GM19035 (cell line): ENCODE measurements at regions not wholly inside any gene's neighbourhood (a gene's known extent, or its start where the extent isn't known, plus 50 kb on each side); places are given as distances from the start of the nearest gene placed in this dataset.
"Not testable (repeated sequence)": the region's sequence is repeated elsewhere in the genome, so short reads cannot be mapped to it uniquely, and the experiment has no call there.

Experiments used
- ATAC-seq: cut with Tn5 transposase; IDR thresholded peaks from one replicate; pipeline ENCODE4 v1.9.1; 2021; ENCODE audit not compliant: unreplicated experiment

DNA sequence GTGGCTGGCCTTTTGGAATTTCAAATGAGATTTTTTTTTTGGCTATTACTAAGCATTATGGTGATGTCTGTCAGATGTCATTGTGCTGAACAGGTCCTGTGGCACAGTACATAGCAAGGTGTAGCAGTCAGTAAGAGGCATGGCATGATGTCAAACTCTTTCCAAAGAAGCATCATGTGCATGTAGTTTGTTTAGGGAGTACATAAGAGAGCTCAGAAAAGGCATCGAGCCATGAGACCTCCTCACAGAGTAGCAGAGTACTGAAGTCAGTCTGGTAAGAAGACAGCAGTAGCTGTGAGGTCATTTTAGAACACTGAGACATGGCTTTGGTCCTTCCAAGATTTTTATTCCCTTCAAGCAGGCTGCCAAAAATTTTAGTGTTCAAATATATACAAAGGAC lies 134.9 kb upstream of the SPRED1 start:
- no peak for ATAC-seq

DNA sequence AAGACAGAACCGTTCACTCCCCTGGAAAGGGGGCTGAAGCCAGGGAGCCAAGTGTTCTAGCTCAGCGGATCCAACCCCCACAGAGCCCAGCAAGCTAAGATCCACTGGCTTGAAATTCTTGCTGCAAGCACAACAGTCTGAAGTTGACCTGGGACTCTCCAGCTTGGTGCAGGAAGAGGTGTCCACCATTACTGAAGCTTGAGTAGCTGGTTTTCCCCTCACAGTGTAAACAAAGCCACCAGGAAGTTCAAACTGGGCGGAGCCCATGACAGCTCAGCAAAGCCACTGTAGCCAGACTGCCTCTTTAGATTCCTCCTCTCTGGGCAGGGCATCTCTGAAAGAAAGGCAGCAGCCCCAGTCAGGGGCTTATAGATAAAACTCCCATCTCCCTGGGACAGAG lies 132.8 kb upstream of the SPRED1 start:
- ATAC-seq = not testable (repeated sequence)

DNA sequence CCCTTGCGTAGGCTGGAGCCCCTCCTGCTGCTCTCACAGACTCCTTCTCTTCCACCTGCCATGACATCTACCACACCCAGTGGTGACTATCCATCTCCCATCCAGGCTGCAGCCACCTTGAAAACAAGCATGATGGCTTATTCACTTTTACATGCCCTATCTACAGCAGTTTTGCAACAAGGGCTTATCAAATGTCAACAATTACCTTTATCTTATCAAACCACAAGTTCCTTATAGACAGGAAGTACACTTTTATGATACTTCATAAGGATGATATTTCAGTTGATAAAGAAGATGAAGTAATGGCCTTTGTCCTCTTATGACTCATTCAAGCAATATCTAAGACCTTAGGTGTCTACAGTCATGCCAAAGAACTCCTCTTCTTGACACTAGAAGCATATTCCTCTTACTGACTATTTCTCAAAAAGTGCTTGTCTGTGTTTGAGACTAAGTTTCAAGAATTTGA lies 125.3 kb upstream of the SPRED1 start:
- ATAC-seq = no peak

DNA sequence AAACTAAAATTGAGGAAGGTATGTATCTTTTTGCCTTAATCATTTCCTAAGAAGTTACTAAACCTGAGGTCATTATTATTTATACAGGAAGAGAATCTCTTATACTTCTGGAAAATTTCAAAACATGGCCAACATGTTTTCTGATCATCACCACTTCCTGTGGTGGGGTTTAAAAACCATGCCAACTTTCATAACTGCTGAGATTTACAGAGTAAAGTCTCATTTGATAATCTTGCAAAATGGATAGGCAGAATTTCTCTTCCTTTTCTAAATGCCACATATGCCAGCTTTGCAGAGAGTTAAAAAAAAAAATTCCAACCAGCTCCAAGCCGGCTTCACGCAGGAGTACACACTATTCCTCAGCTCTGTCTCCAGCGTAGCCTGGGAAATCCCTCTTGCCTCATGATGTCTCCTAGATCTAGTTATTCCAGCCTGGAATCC lies 124.3 kb upstream of the SPRED1 start:
- ATAC-seq = no peak

DNA sequence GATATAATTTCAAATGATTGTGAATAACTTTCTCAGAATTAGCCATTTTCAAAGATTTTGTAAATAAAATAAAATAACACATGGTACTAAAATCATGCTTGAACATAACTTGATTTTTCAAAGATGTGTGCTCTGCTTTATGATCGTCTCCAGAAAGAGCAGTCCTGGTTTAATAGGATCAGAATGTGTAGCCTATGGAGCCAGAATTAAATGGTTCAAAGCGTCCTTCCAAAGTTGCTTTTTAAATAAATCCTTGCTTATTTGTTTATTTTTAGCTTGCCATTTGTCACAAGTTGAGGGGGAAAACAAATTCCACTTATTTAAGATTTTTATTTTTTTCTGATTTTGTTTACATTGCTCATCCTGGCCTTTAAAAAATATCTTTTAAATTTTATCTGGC lies 123.7 kb upstream of the SPRED1 start:
- no peak for ATAC-seq

DNA sequence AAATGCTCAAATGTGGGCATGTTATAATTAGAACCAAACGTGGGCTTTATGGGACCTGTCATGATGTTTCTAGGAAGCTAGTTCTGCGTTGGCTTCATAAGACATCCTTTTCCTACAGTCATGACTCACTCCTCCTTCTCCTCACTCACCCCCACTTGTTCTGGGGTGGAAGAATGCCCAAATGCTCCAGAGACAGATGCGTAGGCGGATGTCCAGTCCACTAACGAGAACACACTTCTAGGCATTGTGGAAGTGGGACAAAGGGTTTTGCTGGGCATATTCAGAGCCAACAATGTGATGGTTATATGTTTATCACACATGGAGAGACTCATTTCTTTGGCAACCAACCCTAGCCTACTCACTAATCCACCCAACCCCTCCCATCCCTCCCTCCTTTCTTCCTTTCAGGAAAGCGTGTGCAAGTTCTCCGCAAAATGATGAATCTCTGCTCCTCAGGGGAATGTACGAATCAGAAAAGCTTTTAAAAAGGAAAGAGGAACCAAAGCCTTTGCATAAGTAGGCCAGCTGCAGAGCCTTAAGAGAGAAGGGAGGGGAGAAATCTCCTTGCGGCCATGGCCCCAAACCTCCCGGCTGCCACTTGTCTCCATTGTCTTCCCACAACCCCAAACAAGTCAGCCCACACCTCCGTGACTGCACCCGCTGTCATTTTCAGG lies 123.0 kb upstream of the SPRED1 start:
- peak; percentile 74 for ATAC-seq

DNA sequence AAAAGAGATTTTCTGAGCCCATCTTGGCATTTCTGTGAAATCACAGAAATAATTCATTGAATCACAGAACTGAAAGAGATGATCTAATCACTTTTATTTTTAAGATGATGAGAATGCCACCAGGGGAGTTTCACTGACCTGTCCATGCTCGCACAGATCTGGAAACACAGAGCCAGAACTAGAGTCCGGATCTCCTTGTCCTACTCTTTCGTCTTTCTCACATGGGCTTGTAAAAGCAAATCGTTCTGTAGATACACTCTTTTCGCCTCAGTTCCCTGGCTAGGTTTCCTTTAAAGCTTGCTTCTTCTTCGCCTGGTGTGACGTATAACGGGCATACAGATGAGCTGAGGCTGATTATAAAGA lies 122.5 kb upstream of the SPRED1 start:
- peak; percentile 41 for ATAC-seq

DNA sequence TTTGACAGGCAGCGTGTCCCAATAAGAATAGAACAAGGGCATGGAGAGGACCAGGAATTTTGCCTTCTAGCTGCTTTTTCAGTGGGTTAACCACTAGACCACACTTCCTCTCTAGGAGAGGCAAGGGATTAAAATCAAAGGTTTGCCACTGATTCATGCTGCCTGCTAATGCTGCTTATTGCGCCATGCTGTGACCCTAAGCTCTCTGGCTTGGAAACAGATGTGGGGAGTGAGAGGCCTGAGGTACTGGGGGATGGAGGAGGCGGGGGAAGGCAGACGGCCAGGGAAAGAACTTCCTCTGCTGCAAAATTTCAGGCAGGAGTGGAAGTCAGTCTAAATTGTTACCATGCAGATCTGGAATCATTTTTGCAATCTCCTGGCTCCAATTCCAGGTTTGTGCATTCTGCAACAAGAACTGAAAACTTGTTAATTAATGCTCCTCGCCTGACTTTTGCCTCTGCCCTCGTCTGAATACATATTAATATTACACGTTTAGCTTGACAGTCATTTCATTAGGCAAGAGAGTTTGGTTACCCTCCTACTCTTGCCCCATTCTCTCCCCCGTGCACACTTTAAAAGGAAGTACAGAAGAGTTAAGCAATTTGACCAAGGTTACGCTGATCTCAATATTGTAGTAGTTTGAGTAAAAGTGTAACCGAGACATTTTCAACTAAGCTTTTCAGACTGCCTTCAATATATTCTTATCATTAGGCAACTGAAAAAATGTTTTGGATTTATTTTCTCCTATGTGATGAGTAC lies 121.7 kb upstream of the SPRED1 start:
- ATAC-seq = peak; percentile 55

DNA sequence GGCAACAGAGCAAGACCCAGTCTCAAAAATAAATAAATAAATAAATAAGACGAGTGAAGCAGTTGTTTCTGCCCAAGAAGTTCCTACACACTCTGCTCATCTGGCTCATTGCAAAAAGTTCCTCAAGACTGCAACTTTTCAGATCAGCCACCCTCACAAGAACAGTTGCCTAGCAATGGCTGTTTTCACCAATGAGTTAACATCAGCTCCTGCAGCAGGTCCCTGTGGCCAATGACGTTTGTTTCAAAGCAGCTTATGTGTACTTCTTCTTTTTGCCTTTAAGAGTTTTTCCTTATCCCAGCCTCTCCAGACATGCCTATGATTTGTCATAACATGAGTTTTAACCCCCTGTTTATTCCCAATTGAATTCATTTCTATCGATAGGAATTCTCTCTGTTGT lies 118.4 kb upstream of the SPRED1 start:
- no peak for ATAC-seq

DNA sequence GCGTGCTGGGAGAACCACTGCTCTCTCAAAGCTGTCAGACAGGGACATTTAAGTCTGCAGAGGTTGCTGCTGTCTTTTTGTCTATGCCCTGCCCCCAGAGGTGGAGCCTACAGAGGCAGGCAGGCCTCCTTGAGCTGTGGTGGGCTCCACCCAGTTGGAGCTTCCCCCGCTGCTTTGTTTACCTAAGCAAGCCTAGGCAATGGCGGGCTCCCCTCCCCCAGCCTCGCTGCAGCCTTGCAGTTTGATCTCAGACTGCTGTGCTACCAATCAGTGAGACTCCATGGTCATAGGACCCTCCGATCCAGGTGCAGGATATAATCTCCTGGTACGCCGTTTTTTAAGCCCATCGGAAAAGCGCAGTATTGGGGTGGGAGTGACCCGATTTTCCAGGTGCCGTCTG lies 110.4 kb upstream of the SPRED1 start:
- ATAC-seq = not testable (repeated sequence)

DNA sequence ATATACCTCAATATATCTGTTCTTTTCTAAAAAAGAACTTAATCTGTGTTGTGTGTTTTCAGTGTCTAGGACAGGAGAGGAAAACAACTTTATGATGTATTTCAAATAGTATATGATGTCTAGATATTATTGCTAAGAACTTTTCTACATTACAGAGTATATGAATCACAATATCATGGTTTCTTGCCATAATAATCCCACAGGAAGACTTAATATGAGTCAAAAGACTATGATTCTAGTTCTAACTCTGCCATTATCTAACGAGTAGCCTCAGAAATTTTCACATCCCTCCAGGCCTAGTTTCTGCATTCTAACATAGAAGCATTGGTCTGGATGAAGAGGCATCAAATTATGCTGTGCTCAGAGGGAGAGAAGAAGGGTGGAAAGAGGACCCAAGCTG lies 107.7 kb upstream of the SPRED1 start:
- ATAC-seq = no peak

DNA sequence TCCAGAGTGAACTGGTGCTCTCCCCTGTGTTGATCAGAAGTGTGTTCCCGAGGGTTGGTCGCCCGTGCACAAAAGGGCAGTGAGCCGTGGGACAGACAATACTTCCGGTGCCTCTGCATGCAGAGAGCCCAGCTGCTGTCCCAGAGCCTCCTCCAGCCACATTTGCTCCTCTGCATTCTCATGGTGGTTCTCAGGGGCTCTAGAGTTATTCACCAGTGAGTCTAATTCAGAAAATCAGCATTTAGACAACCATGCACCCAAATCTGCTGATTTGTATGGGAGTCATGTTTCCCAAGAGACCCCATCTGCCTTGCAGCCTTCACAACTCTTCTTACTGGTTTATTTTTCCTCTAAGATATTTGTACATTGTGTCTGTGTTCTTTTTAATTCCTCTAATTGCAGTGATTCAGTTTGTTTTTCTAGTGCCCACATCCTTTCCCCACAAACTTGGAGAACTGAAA lies 107.0 kb upstream of the SPRED1 start:
- no peak for ATAC-seq

DNA sequence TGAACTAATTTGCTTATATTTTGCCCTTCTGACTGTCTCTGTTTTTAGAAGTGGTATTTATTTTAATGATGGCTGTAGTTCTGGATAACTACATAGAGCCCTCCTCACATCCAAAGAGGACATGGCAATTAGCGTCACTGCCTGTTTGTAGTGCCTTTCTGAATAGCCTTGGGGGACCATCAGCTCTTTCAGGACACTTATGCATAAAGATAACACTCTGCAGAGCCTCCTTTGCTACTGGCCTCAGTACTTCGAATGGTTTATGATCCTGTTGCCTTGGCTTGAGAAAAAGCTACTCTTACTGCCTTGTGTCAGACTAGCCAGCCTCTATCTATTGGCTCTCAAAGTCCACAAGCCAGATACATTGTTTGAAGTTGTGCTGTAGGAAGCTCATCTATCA lies 105.4 kb upstream of the SPRED1 start:
- no peak for ATAC-seq

DNA sequence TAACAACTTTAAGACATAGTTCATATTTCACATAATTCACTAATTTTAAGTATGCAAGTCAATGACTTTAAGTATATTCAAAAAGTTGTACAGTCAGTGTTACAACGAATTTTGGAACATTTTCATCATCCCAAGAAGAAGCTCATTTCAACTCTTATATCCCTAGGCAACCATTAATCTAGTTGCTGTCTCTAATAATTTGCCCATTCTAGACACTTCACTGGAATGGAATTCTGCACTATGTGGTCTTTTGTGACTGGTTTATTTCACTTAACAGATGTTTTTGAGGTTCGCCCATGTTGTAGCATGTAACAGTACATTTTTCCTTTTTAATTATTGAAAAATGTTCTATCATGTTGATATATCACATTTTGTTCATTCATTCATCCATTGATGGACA lies 104.2 kb upstream of the SPRED1 start:
- no peak for ATAC-seq

DNA sequence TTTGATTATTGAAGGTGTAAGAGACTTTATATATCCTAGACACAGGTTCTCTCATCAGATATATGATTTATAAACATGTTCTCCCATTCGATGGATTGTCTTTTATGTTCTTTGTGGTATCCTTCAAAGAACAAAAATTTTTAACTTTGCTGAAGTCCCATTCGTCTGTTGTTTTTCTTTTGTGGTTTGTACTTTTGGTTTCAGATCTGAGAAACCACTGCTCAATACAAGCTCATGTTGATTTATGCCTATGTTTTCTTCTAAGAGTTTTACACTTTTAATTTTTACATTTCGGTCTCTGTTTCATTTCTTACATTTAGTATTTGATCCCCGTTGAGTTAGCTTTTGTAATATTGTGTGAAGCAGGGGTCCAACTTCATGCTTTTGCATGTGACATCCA lies 103.3 kb upstream of the SPRED1 start:
- ATAC-seq = no peak

DNA sequence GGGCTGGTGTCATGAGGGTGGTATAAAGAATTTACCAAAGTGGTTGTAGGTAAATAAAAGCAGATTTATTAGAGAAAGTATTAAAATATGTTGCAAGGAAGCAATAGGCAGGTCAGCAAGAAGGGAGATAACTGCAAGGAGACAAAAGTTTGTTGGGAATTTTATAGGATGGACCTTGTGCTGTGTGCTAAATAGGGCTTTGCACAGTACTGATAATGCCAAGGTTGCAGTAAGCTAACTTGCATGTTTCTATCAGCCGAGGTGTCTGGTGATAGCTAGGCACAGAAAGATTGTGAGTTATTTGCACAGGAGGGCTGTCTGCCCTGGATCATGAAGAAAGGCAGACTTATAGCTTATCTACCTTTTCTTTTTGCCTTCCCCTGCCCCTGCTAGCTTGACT lies 102.5 kb upstream of the SPRED1 start:
- ATAC-seq = no peak

DNA sequence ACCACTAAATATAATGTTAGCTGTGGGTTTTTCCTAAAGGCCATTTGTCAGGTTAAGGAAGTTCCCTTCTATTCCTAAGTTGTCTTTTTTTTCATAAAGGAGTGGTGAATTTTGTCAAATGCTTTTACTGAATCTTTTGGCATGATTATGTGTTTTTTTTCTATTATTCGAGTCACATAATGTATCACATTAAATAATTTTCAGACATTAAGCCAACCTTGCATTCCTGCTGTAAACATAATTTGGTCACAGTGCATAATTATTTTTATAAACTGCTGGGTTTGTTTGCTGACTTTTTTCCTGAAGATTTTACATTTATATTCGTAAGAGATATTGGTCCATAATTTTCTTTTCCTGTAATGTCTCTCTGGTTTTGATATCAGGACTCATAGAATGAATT lies 101.8 kb upstream of the SPRED1 start:
- ATAC-seq = no peak

DNA sequence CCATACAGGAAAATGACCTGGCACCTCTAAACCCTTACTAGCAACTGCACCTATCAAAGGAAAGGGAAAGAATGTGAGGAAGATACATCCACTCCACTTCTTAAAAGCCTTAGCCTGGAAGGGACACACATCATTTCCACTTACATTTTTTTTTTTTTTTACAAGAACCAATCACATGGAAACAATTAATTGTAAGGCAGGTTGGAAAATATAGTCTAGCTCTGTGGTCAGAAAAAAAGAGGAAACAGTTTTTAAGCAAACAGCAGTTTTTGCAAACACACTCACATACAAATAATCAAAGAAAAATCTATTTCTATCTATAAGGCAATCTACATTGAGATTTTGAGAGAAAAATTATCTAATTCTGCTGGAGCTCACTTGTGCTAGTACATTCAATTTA lies 98.9 kb upstream of the SPRED1 start:
- ATAC-seq = no peak

DNA sequence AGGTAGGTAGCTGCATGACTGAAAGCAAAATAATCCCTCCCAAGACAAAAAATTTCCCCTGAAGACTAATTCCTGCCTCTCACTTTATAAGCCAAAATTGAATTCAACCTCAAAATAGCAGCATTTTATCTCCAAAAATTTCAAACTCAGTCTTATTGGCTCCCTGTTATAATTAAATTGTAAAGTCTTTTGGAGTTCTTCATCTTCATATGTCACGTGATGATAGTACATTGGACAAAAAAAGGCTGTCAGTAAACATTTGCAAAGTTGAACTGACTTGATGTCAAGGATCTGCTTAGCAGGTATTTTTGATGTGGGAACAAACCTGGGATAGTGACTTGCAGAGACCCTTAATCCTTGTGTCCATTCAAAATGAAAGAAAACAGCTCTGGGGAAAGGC lies 98.4 kb upstream of the SPRED1 start:
- no peak for ATAC-seq

DNA sequence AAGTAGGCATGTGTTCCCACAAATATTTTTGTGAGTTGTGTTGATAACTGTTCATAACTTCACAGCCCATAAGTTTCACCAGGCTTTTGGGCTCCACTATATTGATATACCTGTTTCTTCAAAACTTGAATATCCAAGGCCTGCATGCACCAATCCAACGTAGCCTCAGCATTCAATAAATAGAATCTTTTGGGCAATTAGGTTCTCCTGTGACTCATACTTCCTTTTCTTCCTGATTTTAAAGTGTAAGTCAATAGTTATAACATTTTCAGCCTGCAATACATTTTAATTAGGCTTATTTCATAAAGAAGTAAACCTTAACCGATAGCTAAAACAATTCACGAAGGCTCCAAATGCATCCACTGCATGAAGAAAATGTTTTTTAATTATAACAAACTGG lies 97.8 kb upstream of the SPRED1 start:
- no peak for ATAC-seq

DNA sequence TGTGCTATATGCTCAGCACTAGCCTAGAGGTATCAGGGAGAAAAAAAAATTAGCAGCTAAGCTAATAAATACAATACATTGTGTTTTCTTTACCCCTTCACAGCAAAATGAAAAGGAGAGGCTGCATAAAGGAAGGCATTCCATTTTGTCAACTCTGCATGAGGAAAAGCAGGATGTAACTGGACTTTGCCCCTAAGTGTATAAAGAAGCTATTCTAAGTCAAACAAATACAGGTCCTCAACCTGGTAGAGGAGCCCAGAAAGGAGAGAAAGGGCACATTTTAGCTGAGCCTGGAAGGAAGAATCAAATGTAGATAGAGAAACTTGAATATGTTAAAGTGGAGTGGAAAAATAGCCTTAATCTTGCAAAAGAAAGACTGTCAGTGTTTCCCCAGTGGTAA lies 89.0 kb upstream of the SPRED1 start:
- no peak for ATAC-seq

DNA sequence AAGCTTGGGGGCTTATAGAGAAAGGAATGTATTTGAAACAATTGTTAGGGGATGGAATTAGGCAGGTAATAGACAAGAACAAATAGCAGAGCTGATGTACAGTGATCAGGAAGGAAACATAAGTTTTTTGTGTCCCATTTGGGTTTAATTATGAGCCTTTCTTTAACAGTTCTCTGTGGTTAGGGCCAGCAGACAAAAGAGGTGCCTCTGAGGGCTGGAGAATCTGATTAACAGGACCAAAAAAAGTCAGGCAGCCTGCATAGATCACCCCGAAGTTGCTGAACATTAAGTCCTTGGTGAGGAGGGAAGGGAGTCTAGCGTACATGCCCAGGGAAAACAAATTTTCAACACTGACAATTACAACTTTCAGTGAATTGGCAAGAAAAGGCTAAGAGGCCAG lies 88.6 kb upstream of the SPRED1 start:
- no peak for ATAC-seq

DNA sequence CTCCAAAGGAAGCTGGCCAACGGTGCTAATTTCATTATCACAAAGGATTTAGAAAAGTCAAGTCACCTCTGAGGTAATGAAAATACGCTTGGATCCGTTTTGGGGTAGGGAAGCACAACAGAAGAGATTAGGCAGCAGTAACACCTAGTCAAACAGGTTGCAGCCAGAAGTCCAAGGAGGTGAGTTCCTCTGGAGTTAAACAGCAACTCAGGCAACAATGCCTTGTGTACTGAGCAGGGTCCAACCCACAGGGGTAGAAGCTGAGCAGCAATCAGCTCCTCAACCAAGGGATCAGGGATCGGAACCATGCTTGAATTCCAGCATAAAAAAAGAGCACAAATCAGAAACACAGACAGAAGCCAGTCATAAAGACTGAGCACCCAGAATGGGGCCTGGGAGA lies 88.1 kb upstream of the SPRED1 start:
- no peak for ATAC-seq
